Tongue (tissue), 1 donor: ENCODE measurements at regions not wholly inside any gene's neighbourhood (a gene's known extent, or its start where the extent isn't known, plus 50 kb on each side); places are given as distances from the start of the nearest gene placed in this dataset.

Source experiments
- DNase-seq: peaks from one replicate; pipeline ENCODE4 v3.0.0-alpha.2; 2015

GRCh38 chr11:116144387-116144958, 628.3 kb downstream of the BUD13 start:
- no peak for DNase-seq

- no peak for DNase-seq
Observed at GRCh38 chr11:116138280-116138679, 634.1 kb upstream of the CADM1 start.

- no peak for DNase-seq
Observed at GRCh38 chr11:116137753-116138152, 633.5 kb upstream of the CADM1 start.

GRCh38 chr11:116136987-116137674, 632.9 kb upstream of the CADM1 start:
- no peak for DNase-seq

- DNase-seq, result no peak
Observed at GRCh38 chr11:116135891-116136290, 631.7 kb upstream of the CADM1 start.

- DNase-seq, result no peak
Observed at GRCh38 chr11:116134450-116134849, 630.2 kb upstream of the CADM1 start.

GRCh38 chr11:116132273-116132978, 628.2 kb upstream of the CADM1 start:
- DNase-seq, result no peak

GRCh38 chr11:116130122-116130521, 625.9 kb upstream of the CADM1 start:
- no peak for DNase-seq

GRCh38 chr11:116129456-116129855, 625.2 kb upstream of the CADM1 start:
- DNase-seq, result no peak

GRCh38 chr11:116126562-116126961, 622.3 kb upstream of the CADM1 start:
- DNase-seq, result no peak

- no peak for DNase-seq
Observed at GRCh38 chr11:116124922-116125714, 620.9 kb upstream of the CADM1 start.

- DNase-seq, result no peak
Observed at GRCh38 chr11:116123739-116124138, 619.5 kb upstream of the CADM1 start.

GRCh38 chr11:116122697-116123472, 618.7 kb upstream of the CADM1 start:
- DNase-seq, result no peak

- DNase-seq, result no peak
Observed at GRCh38 chr11:116119158-116119557, 614.9 kb upstream of the CADM1 start.

GRCh38 chr11:116118138-116118470, 613.9 kb upstream of the CADM1 start:
- no peak for DNase-seq

- DNase-seq, result no peak
Observed at GRCh38 chr11:116117331-116118137, 613.3 kb upstream of the CADM1 start.

- DNase-seq, result no peak
Observed at GRCh38 chr11:116115801-116116200, 611.6 kb upstream of the CADM1 start.

GRCh38 chr11:116114198-116114651, 610.0 kb upstream of the CADM1 start:
- no peak for DNase-seq

- no peak for DNase-seq
Observed at GRCh38 chr11:116112087-116112935, 608.1 kb upstream of the CADM1 start.

GRCh38 chr11:116111546-116111945, 607.3 kb upstream of the CADM1 start:
- no peak for DNase-seq
